ENCODE measurements at regions not wholly inside any gene's neighbourhood (a gene's known extent, or its start where the extent isn't known, plus 50 kb on each side); places are given as distances from the start of the nearest gene placed in this dataset.

GRCh38 chr2:128562471-128563347 is 244.0 kb upstream of the HS6ST1 start:
- CTCF ChIA-PET: no interaction called here
- Mint-ChIP-seq H3K27ac (no peak overlapping the region), H3K27me3 (peaks cover 3% of the 10 kb centered on the region), H3K9me3 (no peaks in the 10 kb centered on the region), H3K4me1 (ENCODE audit: low read depth) (no peaks in the 10 kb centered on the region), H3K36me3 (no peaks in the 10 kb centered on the region), H3K4me3 (no peak overlapping the region)
- DNase-seq: no peak
- POLR2A ChIA-PET: no interaction called here
- intact Hi-C loops (cut with micrococcal nuclease): no loop called here

- POLR2A ChIA-PET: no interaction called here
- intact Hi-C loops (cut with micrococcal nuclease): no loop called here
- H3K4me1 Mint-ChIP-seq (ENCODE audit: low read depth): no peaks in the 10 kb centered on the region
Measured at GRCh38 chr2:128563348-128563687, 244.7 kb upstream of the HS6ST1 start.

DNA sequence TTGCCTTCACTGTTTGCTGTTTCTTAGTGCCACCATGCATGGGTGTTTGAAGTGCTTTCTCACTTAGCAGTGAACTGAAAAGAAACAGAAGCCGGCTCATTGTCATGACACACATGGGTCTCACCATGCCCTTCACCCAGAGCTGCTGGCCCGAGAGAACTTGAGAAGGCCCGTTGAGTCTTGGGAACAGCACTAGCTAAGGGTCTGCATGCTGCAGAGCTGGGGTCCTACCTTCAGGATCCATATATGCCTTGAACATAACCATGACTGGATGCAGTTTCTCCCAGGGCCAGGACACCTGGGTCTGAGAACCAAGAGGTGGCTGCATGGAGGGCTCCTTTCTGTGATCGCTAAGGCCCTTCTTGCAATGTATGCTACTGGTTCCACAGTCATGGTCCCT is 245.5 kb upstream of the HS6ST1 start:
- H3K9me3 Mint-ChIP-seq: no peaks in the 10 kb centered on the region
- no peak overlapping the region for H3K4me3 Mint-ChIP-seq
- peaks cover 3% of the 10 kb centered on the region for H3K27me3 Mint-ChIP-seq
- no peaks in the 10 kb centered on the region for H3K36me3 Mint-ChIP-seq
- H3K4me1 Mint-ChIP-seq (ENCODE audit: low read depth): no peaks in the 10 kb centered on the region
- POLR2A ChIA-PET: no interaction called here
- H3K27ac Mint-ChIP-seq: no peak overlapping the region
- CTCF ChIA-PET: no interaction called here
- DNase-seq: no peak
- intact Hi-C loops (cut with micrococcal nuclease): no loop called here

More at GRCh38 chr2:128563348-128563687, 244.7 kb upstream of the HS6ST1 start:
- peaks cover 3% of the 10 kb centered on the region for H3K27me3 Mint-ChIP-seq
- DNase-seq: no peak
- no peak overlapping the region for H3K4me3 Mint-ChIP-seq
- no peaks in the 10 kb centered on the region for H3K9me3 Mint-ChIP-seq
- CTCF ChIA-PET: no interaction called here
- H3K36me3 Mint-ChIP-seq: no peaks in the 10 kb centered on the region
- H3K27ac Mint-ChIP-seq: no peak overlapping the region

- Mint-ChIP-seq H3K4me3 (no peak overlapping the region), H3K36me3 (no peaks in the 10 kb centered on the region), H3K9me3 (no peaks in the 10 kb centered on the region), H3K27ac (no peak overlapping the region), H3K27me3 (peaks cover 1% of the 10 kb centered on the region), H3K4me1 (ENCODE audit: low read depth) (no peaks in the 10 kb centered on the region)
- intact Hi-C loops (cut with micrococcal nuclease): no loop called here
- no peak for DNase-seq
- ChIA-PET CTCF (no interaction called here), POLR2A (no interaction called here)
Measured at GRCh38 chr2:128564551-128564950, 245.9 kb upstream of the HS6ST1 start.

DNA sequence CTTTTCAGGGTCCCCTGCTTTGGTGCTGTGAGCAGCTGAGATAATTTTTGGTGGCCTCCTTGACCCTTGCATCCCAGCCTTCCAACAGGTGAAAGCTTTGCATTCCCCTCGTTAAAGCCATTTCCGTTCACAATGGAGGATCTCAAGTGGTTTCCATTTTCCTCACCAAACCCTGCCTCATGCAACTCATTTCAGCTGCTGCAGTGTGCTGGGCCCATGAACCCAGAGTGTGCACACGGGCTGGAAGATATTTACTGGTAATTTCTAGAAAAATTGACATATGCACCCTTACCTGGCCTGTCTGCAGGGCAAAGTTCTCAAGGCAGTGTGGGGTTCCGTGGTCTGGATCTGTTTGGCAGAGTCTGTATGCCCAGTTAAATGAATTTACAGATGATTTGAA is 246.8 kb upstream of the HS6ST1 start:
- H3K4me1 Mint-ChIP-seq (ENCODE audit: low read depth): no peaks in the 10 kb centered on the region
- peaks cover 1% of the 10 kb centered on the region for H3K27me3 Mint-ChIP-seq
- H3K27ac Mint-ChIP-seq: no peak overlapping the region
- H3K36me3 Mint-ChIP-seq: no peaks in the 10 kb centered on the region
- no peak overlapping the region for H3K4me3 Mint-ChIP-seq
- H3K9me3 Mint-ChIP-seq: no peaks in the 10 kb centered on the region
- intact Hi-C loops (cut with micrococcal nuclease): no loop called here
- POLR2A ChIA-PET: no interaction called here
- no peak for DNase-seq
- CTCF ChIA-PET: no interaction called here

DNA sequence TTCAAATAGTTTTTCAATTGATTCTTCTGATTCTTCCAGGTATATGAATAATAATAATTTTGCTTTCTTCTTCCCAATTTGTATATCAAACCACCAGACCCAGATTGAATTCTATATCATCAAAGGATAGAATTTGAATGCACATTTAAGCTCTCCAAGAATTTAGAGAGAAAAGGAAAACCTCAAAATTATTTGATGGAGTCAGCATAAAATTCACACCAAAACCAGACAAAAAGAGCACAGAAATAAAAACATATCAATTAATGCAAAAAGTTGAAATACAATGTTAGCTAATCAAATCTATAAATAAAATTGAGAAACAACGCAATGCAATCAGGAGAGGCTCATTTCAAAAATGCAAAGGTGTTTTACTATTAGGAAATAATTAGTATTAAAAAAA is 248.0 kb upstream of the HS6ST1 start:
- H3K4me3 Mint-ChIP-seq: no peak overlapping the region
- no peak overlapping the region for H3K27ac Mint-ChIP-seq
- POLR2A ChIA-PET: no interaction called here
- no peaks in the 10 kb centered on the region for H3K4me1 Mint-ChIP-seq (ENCODE audit: low read depth)
- H3K27me3 Mint-ChIP-seq: no peaks in the 10 kb centered on the region
- intact Hi-C loops (cut with micrococcal nuclease): no loop called here
- no peak for DNase-seq
- H3K36me3 Mint-ChIP-seq: no peaks in the 10 kb centered on the region
- H3K9me3 Mint-ChIP-seq: no peaks in the 10 kb centered on the region
- CTCF ChIA-PET: no interaction called here

DNA sequence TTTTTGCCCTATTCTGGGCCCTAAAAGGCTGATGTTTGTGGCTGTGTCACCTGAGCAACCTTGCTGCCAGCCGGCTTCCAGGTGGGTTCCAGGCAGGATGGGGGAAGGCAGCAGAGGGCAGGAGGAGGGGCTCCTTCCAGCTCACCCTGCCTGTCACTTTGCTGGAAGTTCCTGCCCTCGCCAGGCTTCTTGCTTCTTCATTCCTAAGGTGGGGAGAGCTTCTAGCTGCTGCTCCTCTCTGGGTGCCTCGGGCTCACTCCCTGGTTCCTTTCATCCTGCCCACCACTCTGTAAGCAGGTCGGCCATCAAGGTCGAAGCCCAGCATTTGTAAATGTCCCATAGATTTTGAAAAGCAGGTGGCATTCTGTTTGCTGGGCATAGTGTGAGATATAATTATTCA is 249.4 kb upstream of the HS6ST1 start:
- ChIA-PET CTCF (no interaction called here), POLR2A (no interaction called here)
- no peak for DNase-seq
- Mint-ChIP-seq H3K9me3 (no peaks in the 10 kb centered on the region), H3K4me1 (ENCODE audit: low read depth) (no peaks in the 10 kb centered on the region), H3K27ac (no peak overlapping the region), H3K4me3 (no peak overlapping the region), H3K27me3 (no peaks in the 10 kb centered on the region), H3K36me3 (no peaks in the 10 kb centered on the region)
- intact Hi-C loops (cut with micrococcal nuclease): no loop called here

DNA sequence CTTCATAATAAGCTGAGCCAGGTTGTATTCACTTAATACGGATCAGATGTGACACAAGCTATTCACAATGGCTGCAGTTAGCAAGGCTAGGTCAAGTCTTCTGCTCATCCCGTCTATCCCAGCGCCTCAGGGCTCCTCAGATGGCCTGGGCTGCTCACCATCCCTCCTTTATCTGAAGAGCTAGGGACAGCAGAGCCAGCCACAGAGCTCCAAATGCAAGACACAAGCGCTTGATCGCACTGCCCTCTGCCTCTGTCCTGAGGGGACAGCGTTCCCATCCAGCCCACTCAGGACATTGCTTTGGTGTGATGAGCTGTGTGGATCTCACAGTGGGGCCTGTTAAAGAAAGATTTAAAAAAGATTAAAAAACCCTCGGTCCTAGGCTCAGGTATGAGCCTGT is 254.4 kb upstream of the HS6ST1 start:
- intact Hi-C loops (cut with micrococcal nuclease): no loop called here
- ChIA-PET CTCF (interaction anchor here (1.0 kb wide), 1 partner anchor 16 kb away, joined by 3 read pairs; no protein-coding TSS in a partner anchor), POLR2A (no interaction called here)
- DNase-seq: no peak
- no peaks in the 10 kb centered on the region for H3K27me3 Mint-ChIP-seq
- H3K9me3 Mint-ChIP-seq: no peaks in the 10 kb centered on the region
- no peak overlapping the region for H3K27ac Mint-ChIP-seq
- H3K36me3 Mint-ChIP-seq: no peaks in the 10 kb centered on the region
- no peaks in the 10 kb centered on the region for H3K4me1 Mint-ChIP-seq (ENCODE audit: low read depth)
- H3K4me3 Mint-ChIP-seq: no peak overlapping the region

GRCh38 chr2:128573531-128573930 is 254.9 kb upstream of the HS6ST1 start:
- ChIA-PET POLR2A (no interaction called here), CTCF (no interaction called here)
- intact Hi-C loops (cut with micrococcal nuclease): no loop called here
- Mint-ChIP-seq H3K36me3 (no peaks in the 10 kb centered on the region), H3K27me3 (no peaks in the 10 kb centered on the region), H3K4me3 (no peak overlapping the region), H3K27ac (no peak overlapping the region), H3K9me3 (no peaks in the 10 kb centered on the region), H3K4me1 (ENCODE audit: low read depth) (no peaks in the 10 kb centered on the region)
- DNase-seq: no peak

GRCh38 chr2:128577141-128577930 is 258.7 kb upstream of the HS6ST1 start:
- POLR2A ChIA-PET: no interaction called here
- H3K4me1 Mint-ChIP-seq (ENCODE audit: low read depth): no peaks in the 10 kb centered on the region
- H3K27ac Mint-ChIP-seq: no peak overlapping the region
- no peaks in the 10 kb centered on the region for H3K9me3 Mint-ChIP-seq
- DNase-seq: no peak
- H3K27me3 Mint-ChIP-seq: no peaks in the 10 kb centered on the region
- no peaks in the 10 kb centered on the region for H3K36me3 Mint-ChIP-seq
- no peak overlapping the region for H3K4me3 Mint-ChIP-seq
- intact Hi-C loops (cut with micrococcal nuclease): no loop called here
- CTCF ChIA-PET: no interaction called here

- Mint-ChIP-seq H3K27ac (no peak overlapping the region), H3K4me1 (ENCODE audit: low read depth) (no peaks in the 10 kb centered on the region), H3K4me3 (no peak overlapping the region), H3K36me3 (no peaks in the 10 kb centered on the region), H3K9me3 (no peaks in the 10 kb centered on the region), H3K27me3 (no peaks in the 10 kb centered on the region)
- ChIA-PET POLR2A (no interaction called here), CTCF (no interaction called here)
- intact Hi-C loops (cut with micrococcal nuclease): no loop called here
- no peak for DNase-seq
Measured at GRCh38 chr2:128578406-128579390, 260.0 kb upstream of the HS6ST1 start.

- Mint-ChIP-seq H3K4me3 (no peak overlapping the region), H3K27ac (no peak overlapping the region), H3K9me3 (no peaks in the 10 kb centered on the region), H3K27me3 (no peaks in the 10 kb centered on the region), H3K4me1 (ENCODE audit: low read depth) (no peaks in the 10 kb centered on the region), H3K36me3 (no peaks in the 10 kb centered on the region)
- CTCF ChIA-PET: no interaction called here
- DNase-seq: no peak
- POLR2A ChIA-PET: no interaction called here
- intact Hi-C loops (cut with micrococcal nuclease): no loop called here
Measured at GRCh38 chr2:128579825-128580224, 261.2 kb upstream of the HS6ST1 start.

Measured in activated CD4-positive, alpha-beta memory T cell treated with anti-CD3 and anti-CD28 coated beads for 36 hours (primary cell).